Globus pallidus (tissue), 1 donor: ENCODE measurements at regions not wholly inside any gene's neighbourhood (a gene's known extent, or its start where the extent isn't known, plus 50 kb on each side); places are given as distances from the start of the nearest gene placed in this dataset.

ENCODE experiments used
- DNase-seq: peaks from one replicate; pipeline ENCODE4 v3.0.0-alpha.2; 2015; ENCODE audit warnings: low spot score

GRCh38 chr16:55943267-55943666 is 68.1 kb upstream of the CES5A start:
- DNase-seq = no peak

GRCh38 chr16:55942821-55943220 is 67.6 kb upstream of the CES5A start:
- DNase-seq = no peak

GRCh38 chr16:55941552-55941951 is 66.4 kb upstream of the CES5A start:
- no peak for DNase-seq

- DNase-seq = no peak
Measured at GRCh38 chr16:55938126-55938525, 63.0 kb upstream of the CES5A start.

- DNase-seq = no peak
Measured at GRCh38 chr16:55933038-55933437, 57.9 kb upstream of the CES5A start.

- DNase-seq = no peak
Measured at GRCh38 chr16:55930036-55930435, 54.9 kb upstream of the CES5A start.

GRCh38 chr16:55929181-55929580 is 54.0 kb upstream of the CES5A start:
- no peak for DNase-seq

GRCh38 chr16:55925242-55925641 is 50.1 kb upstream of the CES5A start:
- no peak for DNase-seq
